HUES64 (cell line): ENCODE measurements at regions not wholly inside any gene's neighbourhood (a gene's known extent, or its start where the extent isn't known, plus 50 kb on each side); places are given as distances from the start of the nearest gene placed in this dataset.

Experiments used
- H3K27ac ChIP-seq: 2 replicates; pipeline ENCODE4 v1.7.0; 2013; ENCODE audit warnings: low read depth, low read length, inconsistent platforms
- H3K27me3 ChIP-seq: 2 replicates; pipeline ENCODE4 v1.6.1; 2013; ENCODE audit warnings: mild to moderate bottlenecking, low read length; ENCODE audit not compliant: insufficient read depth
- H3K36me3 ChIP-seq: 2 replicates; pipeline ENCODE4 v1.6.1; 2013; ENCODE audit warnings: mild to moderate bottlenecking, low read length; ENCODE audit not compliant: insufficient read depth
- H3K4me1 ChIP-seq: 2 replicates; pipeline ENCODE4 v1.6.1; 2013; ENCODE audit warnings: mild to moderate bottlenecking, low read length, moderate library complexity; ENCODE audit not compliant: insufficient read depth
- H3K4me3 ChIP-seq: 2 replicates; pipeline ENCODE4 v1.5.1; 2013; ENCODE audit warnings: mild to moderate bottlenecking, low read length, moderate library complexity
- H3K9ac ChIP-seq: 2 replicates; pipeline ENCODE4 v1.6.1; 2013; ENCODE audit warnings: mild to moderate bottlenecking, low read depth, low read length
- H3K9me3 ChIP-seq: 2 replicates; pipeline ENCODE4 v1.6.1; 2013; ENCODE audit warnings: low read depth, low read length; ENCODE audit not compliant: insufficient read depth
- WGBS: fragments of 150-250, 120-280 bp; methylation state at CpG from one replicate; pipeline ENCODE4 v1.1.7; 2013; ENCODE audit warnings: missing lambda C conversion rate; 5-methylcytosine and 5-hydroxymethylcytosine counted together

DNA sequence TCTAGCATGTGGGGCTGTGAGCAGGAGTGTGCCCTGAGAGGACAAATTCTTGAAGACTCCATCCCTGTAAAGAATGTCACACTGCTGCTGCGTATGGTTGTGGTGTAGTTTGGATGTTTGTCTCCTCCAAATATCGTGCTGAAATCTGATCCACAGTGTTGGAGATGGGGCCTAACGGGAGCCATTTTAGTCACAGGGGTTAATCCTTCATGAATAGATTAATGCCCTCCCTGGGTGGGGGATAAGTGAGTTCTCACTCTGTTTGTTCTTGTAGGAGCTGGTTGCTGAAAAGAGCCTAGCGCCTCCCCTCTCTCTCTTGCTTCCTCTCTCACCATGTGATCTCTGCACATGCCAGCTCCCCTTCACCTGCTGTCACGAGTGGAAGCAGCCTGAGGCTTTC is 94.5 kb upstream of the VASH1 start:
- Histone ChIP-seq H3K9ac (no peak overlapping the region), H3K9me3 (no peaks in the 10 kb centered on the region), H3K4me1 (peaks cover 12% of the 10 kb centered on the region; the same call in 1 of the 2 replicates), H3K36me3 (no peaks in the 10 kb centered on the region), H3K27me3 (no peaks in the 10 kb centered on the region), H3K4me3 (no peak overlapping the region), H3K27ac (no peak overlapping the region)
- 41% methylated on average over 5 of the region's 5 CpGs for WGBS

DNA sequence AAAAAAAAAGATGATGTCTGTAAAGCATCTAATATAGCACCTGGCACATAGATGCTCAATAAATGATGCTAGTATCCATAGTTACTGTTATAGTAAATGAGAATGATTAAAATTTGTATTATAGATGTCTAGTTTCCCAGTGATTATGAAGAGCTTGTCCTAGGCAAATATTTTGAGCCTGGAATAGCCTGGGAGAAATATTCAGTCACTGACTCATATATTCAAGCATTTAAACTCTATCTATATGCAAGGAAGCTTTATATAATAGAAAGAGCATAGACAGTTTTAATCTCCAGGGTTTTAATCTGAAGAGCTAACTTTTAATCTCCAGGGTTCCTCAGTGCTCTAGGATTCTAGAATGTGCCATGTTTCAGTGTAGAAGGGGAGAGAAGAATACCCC is 91.5 kb upstream of the VASH1 start:
- Histone ChIP-seq H3K36me3 (no peaks in the 10 kb centered on the region), H3K4me1 (peaks cover 12% of the 10 kb centered on the region; the same call in 1 of the 2 replicates)

DNA sequence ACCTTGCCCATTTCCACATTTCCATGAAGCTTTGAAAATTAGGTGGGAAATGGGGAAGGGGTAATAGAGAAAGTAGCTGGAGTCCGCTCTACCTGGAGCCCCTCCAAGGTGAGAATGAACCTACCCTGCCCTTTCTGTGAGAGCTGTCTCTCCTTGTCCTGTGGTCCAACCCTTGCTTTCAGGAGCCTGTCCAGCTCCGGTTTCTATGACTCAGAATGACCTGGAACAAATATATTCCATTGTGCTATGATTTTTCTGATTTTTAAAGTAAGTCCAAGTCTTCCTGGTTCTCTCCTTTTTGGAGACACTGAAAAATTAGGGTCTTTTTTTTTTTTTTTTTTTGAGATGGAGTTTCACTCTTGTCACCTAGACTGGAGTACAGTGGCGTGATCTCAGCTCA is 89.1 kb upstream of the VASH1 start:
- Histone ChIP-seq H3K9ac (no peak overlapping the region), H3K4me3 (no peak overlapping the region), H3K27ac (no peak overlapping the region), H3K36me3 (no peaks in the 10 kb centered on the region), H3K9me3 (no peaks in the 10 kb centered on the region), H3K27me3 (no peaks in the 10 kb centered on the region), H3K4me1 (peaks cover 5% of the 10 kb centered on the region; the same call in 1 of the 2 replicates)
- 97% methylated on average over 3 of the region's 3 CpGs for WGBS

More for the DNA sequence above, 91.5 kb upstream of the VASH1 start:
- Histone ChIP-seq H3K9ac (no peak overlapping the region), H3K4me3 (no peak overlapping the region), H3K9me3 (no peaks in the 10 kb centered on the region), H3K27ac (no peak overlapping the region), H3K27me3 (no peaks in the 10 kb centered on the region)

DNA sequence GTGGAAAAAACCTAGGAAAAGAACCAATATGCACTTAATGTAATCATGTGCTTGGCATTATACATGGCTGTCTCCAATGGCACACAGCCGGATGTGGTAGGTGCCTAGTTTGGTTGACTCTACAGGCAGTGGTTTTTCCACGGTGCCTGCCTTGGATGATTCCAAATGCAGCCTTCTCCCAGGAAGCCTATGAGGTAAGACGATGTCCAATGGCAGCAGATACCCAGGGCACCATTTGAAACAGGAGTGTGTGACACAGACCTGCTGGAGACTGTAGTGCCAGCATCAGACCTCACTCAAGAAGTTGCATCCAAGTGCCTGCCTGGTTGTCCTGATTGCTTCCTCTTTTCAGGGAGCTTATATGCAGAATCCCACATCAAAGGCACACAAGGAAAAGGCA is 88.0 kb upstream of the VASH1 start:
- Histone ChIP-seq H3K4me3 (no peak overlapping the region), H3K27ac (no peak overlapping the region), H3K9me3 (no peaks in the 10 kb centered on the region), H3K27me3 (no peaks in the 10 kb centered on the region), H3K36me3 (no peaks in the 10 kb centered on the region), H3K4me1 (no peaks in the 10 kb centered on the region), H3K9ac (no peak overlapping the region)
- 91% methylated on average over 3 of the region's 3 CpGs for WGBS

DNA sequence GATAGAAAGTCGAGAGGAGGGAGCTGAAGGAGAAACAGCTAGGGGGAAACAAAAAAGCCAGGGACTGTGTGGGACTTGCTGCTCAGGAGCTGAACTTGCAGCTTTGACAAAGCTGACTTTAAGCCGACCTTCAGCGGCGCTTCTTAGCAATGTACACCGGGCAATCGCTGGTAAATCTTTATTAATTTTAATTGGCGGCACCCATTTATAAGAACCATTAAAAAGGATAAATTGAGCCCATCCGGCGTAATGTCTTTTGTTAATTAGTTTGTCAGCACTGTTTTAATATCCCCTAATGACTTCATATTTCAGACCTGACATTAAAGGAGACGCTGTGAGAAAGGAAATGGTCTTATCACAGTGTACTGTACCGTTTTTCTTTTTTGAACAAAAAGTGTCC is 86.2 kb upstream of the VASH1 start:
- Histone ChIP-seq H3K4me1 (no peaks in the 10 kb centered on the region), H3K9ac (no peak overlapping the region), H3K27me3 (no peaks in the 10 kb centered on the region), H3K4me3 (no peak overlapping the region), H3K9me3 (no peaks in the 10 kb centered on the region), H3K36me3 (no peaks in the 10 kb centered on the region), H3K27ac (no peak overlapping the region)
- WGBS, result 83% methylated on average over 11 of the region's 11 CpGs

DNA sequence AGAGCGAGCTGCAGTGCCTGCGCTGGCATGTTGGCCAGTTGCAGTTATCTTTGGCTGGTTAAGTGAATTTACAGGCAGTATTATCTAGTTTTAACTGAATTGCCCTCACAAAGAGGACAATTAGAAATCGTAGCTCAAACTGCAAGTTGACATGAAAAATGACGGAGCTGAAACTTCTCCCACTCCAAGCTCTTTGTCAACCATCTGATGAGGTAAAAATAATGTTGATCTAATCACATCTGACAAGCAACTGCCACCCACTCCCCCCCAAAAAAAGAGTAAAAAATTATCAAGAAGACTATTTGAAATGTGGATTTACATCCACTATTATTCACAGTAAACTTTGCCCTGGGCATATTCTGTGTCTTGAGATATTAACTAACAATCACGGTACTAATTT is 84.7 kb upstream of the VASH1 start:
- H3K9me3 ChIP-seq, result peaks cover 8% of the 10 kb centered on the region; the same call in 1 of the 2 replicates
- no peaks in the 10 kb centered on the region for H3K4me1 ChIP-seq
- no peaks in the 10 kb centered on the region for H3K36me3 ChIP-seq
- H3K27me3 ChIP-seq, result no peaks in the 10 kb centered on the region
- no peak overlapping the region for H3K27ac ChIP-seq
- H3K9ac ChIP-seq, result no peak overlapping the region
- H3K4me3 ChIP-seq, result no peak overlapping the region
- WGBS, result 92% methylated on average over 5 of the region's 5 CpGs

DNA sequence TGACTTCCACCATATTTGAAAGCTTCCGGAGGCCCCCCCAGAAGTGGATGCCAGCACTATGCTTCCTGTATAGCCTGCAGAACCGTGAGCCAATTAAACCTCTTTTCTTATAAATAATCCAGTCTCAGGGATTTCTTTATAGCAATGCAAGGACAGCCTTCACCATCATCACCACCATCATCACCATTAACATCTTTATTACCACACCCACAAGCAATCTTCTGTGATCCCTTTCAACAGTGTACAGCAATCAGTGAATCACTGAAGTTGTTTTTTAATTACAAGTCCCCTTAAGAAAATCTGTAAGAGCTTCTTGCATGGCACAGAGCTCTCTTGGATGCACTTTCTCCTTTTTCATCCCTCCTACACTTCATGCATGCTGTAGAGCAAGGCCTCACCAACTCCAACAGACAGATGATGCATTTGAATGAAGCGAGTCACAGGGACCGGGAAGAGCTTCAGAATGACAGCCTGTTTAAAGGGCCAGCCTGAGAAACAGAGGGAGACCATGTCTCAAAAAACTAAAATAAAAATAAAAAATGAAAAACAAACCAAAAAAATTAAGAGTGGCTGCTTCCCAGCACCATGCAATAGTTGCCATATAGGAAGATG is 83.6 kb upstream of the VASH1 start:
- no peak overlapping the region for H3K27ac ChIP-seq
- 81% methylated on average over 4 of the region's 4 CpGs for WGBS
- H3K27me3 ChIP-seq, result no peaks in the 10 kb centered on the region
- H3K36me3 ChIP-seq, result no peaks in the 10 kb centered on the region
- no peaks in the 10 kb centered on the region for H3K4me1 ChIP-seq
- no peak overlapping the region for H3K4me3 ChIP-seq
- H3K9me3 ChIP-seq, result peaks cover 19% of the 10 kb centered on the region
- no peak overlapping the region for H3K9ac ChIP-seq

DNA sequence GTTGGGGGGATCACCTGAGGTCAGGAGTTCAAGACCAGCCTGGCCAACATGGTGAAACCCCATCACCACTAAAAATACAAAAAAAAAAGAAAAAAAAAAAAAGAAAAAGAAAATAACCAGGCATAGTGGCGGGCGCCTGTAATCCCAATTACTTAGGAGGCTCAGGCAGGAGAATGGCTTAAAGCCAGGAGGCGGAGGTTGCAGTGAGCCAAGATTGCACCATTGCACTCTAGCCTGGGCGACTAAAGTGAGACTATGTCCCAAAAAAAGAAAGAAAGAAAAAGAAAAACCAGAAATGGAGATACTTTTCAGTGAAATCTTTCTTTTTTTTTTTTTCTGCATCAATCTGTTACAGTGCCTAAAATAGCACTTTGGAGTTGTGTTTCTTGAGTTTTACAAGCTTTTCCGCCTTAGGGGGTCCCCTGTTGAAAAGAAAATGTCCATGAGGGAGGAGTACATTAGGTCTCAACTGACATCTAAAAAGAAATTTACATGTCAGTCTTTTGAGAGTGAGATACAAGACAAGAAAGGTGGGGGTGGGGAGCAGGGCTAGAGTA is 82.9 kb upstream of the VASH1 start:
- WGBS, result 89% methylated on average over 4 of the region's 5 CpGs
- Histone ChIP-seq H3K36me3 (no peaks in the 10 kb centered on the region), H3K27ac (no peak overlapping the region), H3K27me3 (no peaks in the 10 kb centered on the region), H3K4me1 (no peaks in the 10 kb centered on the region), H3K4me3 (no peak overlapping the region), H3K9ac (no peak overlapping the region), H3K9me3 (peaks cover 26% of the 10 kb centered on the region)

DNA sequence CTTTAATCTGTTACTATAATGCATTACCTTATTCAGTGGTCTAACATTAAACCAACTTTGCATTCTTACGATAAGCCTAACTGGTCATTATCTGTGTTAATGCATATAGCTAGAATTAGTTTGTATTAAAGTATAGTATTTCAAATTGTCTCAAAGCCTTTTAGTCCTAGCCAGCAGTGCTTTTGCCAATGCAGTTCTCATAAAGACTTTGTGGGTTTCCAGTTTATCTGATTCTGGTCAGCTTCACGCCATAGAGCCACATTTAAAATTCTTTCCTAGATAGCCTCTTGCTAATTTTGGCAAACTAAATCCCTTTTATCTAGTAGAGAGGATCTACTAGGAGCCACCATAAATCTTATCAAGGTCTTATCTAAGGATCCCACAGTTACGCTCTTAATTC is 78.9 kb upstream of the VASH1 start:
- H3K9me3 ChIP-seq, result peaks cover 41% of the 10 kb centered on the region
- no peak overlapping the region for H3K9ac ChIP-seq
- no peak overlapping the region for H3K4me3 ChIP-seq
- no peaks in the 10 kb centered on the region for H3K36me3 ChIP-seq
- no peaks in the 10 kb centered on the region for H3K4me1 ChIP-seq
- H3K27ac ChIP-seq, result no peak overlapping the region
- no peaks in the 10 kb centered on the region for H3K27me3 ChIP-seq
- 94% methylated on average over 2 of the region's 3 CpGs for WGBS

DNA sequence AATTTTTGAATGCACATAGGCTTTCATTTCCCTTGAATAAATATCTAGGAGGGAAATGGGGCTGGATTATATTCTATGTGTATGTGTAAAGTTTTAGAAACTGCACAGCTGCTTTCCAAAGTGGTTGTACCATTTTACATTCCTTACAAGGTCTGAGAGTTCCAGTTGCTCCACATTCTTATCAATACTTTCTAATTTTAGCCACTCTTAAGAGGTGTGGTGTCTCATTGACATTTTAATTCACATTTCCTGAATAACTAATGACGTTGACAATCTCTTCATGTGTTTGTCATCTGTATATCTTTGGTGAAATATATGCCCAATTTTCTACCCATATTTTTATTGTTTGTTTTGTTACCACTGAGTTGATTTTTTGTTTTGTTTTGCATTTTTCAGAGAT is 74.6 kb upstream of the VASH1 start:
- H3K9me3 ChIP-seq, result peaks cover 32% of the 10 kb centered on the region

DNA sequence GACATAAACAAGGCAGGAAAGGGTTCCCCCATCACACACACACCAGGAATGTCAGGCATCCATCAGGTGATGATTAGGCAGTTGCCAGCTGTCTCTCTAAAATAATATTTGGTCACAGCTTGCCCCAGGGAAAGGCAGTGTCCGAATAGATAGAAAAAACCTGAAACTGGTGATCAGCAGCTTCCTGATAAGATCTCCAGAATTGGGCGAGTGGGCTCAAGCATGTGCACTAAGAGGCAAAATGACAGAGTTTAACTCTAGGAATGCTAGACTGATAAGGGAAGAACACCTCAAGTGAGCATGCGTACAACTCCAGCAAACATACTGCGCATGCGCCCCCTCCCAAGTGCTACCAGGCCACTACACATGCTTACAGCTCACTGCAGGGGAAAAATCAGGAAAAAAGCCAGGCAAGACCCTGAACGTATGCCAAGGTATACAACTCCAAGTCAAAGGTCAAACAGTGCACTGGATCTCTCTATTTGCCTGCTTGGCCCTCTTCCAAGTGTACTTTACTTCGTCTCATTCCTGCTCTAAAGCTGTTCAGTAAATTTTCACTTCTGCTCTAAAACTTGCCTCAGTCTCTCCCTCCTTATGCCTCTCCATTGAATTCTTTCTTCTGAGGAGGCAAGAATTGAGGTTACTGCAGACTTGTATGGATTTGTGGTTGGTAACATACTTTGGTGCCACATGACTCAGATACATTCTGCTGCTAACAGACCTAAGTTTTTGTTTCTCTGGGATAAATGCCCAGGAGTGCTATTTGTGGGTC is 73.5 kb upstream of the VASH1 start:
- no peak overlapping the region for H3K4me3 ChIP-seq
- peaks cover 20% of the 10 kb centered on the region for H3K9me3 ChIP-seq
- H3K36me3 ChIP-seq, result no peaks in the 10 kb centered on the region
- no peak overlapping the region for H3K9ac ChIP-seq
- no peaks in the 10 kb centered on the region for H3K27me3 ChIP-seq
- H3K4me1 ChIP-seq, result no peaks in the 10 kb centered on the region
- no peak overlapping the region for H3K27ac ChIP-seq
- WGBS, result 93% methylated on average over 7 of the region's 7 CpGs

More for the DNA sequence above, 74.6 kb upstream of the VASH1 start:
- Histone ChIP-seq H3K9ac (no peak overlapping the region), H3K4me1 (no peaks in the 10 kb centered on the region), H3K27me3 (no peaks in the 10 kb centered on the region), H3K36me3 (no peaks in the 10 kb centered on the region), H3K4me3 (no peak overlapping the region), H3K27ac (no peak overlapping the region)
- WGBS, result no CpG with 5 or more reads among the region's 1 CpG
